GM23338 (cell line): ENCODE measurements at regions not wholly inside any gene's neighbourhood (a gene's known extent, or its start where the extent isn't known, plus 50 kb on each side); places are given as distances from the start of the nearest gene placed in this dataset.

Experiments
- ATAC-seq: fragments of 200-7000 bp; cut with Tn5 transposase; 3 replicates; pipeline ENCODE4 v1.9.1; 2020
- DNase-seq: peaks from one replicate; pipeline ENCODE4 v3.0.0-alpha.2; 2015; ENCODE audit warnings: low spot score
- H2AFZ ChIP-seq: fragments of 200-600 bp; sonication (generic); 2 replicates; pipeline ENCODE4 v1.8.0; 2016; ENCODE audit warnings: antibody characterized with exemption, mild to moderate bottlenecking, moderate library complexity
- H3F3A ChIP-seq: fragments of 200-600 bp; sonication (generic); replicated peaks from 2 replicates; pipeline ENCODE4 v1.8.0; 2017; ENCODE audit warnings: antibody characterized with exemption, mixed run types, low read depth
- H3K27ac ChIP-seq: fragments of 200-600 bp; sonication (generic); 2 replicates; pipeline ENCODE4 v1.6.1; 2016; ENCODE audit warnings: low read depth
- H3K27me3 ChIP-seq: fragments of 200-600 bp; sonication (generic); 2 replicates; pipeline ENCODE4 v1.8.0; 2016; ENCODE audit warnings: mild to moderate bottlenecking, mixed run types, moderate library complexity; ENCODE audit not compliant: insufficient read depth
- H3K36me3 ChIP-seq: fragments of 200-600 bp; sonication (generic); 2 replicates; pipeline ENCODE4 v1.8.0; 2016; ENCODE audit warnings: mild to moderate bottlenecking; ENCODE audit not compliant: insufficient read depth
- H3K4me1 ChIP-seq: fragments of 200-600 bp; sonication (generic); 2 replicates; pipeline ENCODE4 v1.8.0; 2016; ENCODE audit warnings: mild to moderate bottlenecking, moderate library complexity; ENCODE audit not compliant: insufficient read depth
- H3K4me2 ChIP-seq: fragments of 200-600 bp; sonication (generic); 2 replicates; pipeline ENCODE4 v1.7.1; 2017; ENCODE audit warnings: mixed run types
- H3K4me3 ChIP-seq: fragments of 200-600 bp; sonication (generic); 2 replicates; pipeline ENCODE4 v1.6.1; 2016; ENCODE audit warnings: mixed run types
- H3K79me2 ChIP-seq: fragments of 200-600 bp; sonication (generic); replicated peaks from 2 replicates; pipeline ENCODE4 v1.8.0; 2017; ENCODE audit warnings: mild to moderate bottlenecking; ENCODE audit not compliant: insufficient read depth
- H3K9me2 ChIP-seq: fragments of 200-600 bp; sonication (generic); 2 replicates; pipeline ENCODE4 v1.8.0; 2017; ENCODE audit not compliant: insufficient read depth
- H4K20me1 ChIP-seq: fragments of 200-600 bp; sonication (generic); replicated peaks from 2 replicates; pipeline ENCODE4 v1.8.0; 2017; ENCODE audit warnings: mild to moderate bottlenecking; ENCODE audit not compliant: insufficient read depth
- H3K27ac Mint-ChIP-seq: 2 replicates; pipeline ENCODE4 v1.8.0; 2020; ENCODE audit warnings: inconsistent platforms, mild to moderate bottlenecking, moderate library complexity, mixed read lengths
- H3K27me3 Mint-ChIP-seq: 3 replicates; pipeline ENCODE4 v1.8.0; 2022; ENCODE audit warnings: low read depth, mild to moderate bottlenecking, moderate library complexity, mixed read lengths, inconsistent platforms; ENCODE audit not compliant: insufficient read depth, poor library complexity
- H3K36me3 Mint-ChIP-seq: 3 replicates; pipeline ENCODE4 v1.8.0; 2021; ENCODE audit warnings: low read depth, mild to moderate bottlenecking, inconsistent platforms, moderate library complexity, mixed read lengths
- H3K4me1 Mint-ChIP-seq: 3 replicates; pipeline ENCODE4 v1.8.0; 2020; ENCODE audit warnings: mild to moderate bottlenecking, inconsistent platforms, mixed read lengths
- H3K4me3 Mint-ChIP-seq: 3 replicates; pipeline ENCODE4 v1.8.0; 2021; ENCODE audit warnings: moderate library complexity, mild to moderate bottlenecking, inconsistent platforms, mixed read lengths
- H3K9me3 Mint-ChIP-seq: 3 replicates; pipeline ENCODE4 v1.8.0; 2020; ENCODE audit warnings: moderate library complexity, mild to moderate bottlenecking, inconsistent platforms, mixed read lengths
- CREB1 ChIP-seq: fragments of 250-450 bp; sonication (Bioruptor Pico); IDR thresholded peaks from 2 replicates; pipeline ENCODE4 v1.5.0; 2020; ENCODE audit warnings: low read depth, mild to moderate bottlenecking, moderate library complexity
- EZH2 ChIP-seq: fragments of 200-600 bp; sonication (generic); IDR thresholded peaks from one replicate; pipeline ENCODE4 v1.8.0; 2017; ENCODE audit warnings: antibody characterized with exemption, mild to moderate bottlenecking, low read depth; ENCODE audit not compliant: unreplicated experiment
- EZH2phosphoT487 ChIP-seq: fragments of 200-600 bp; sonication (generic); IDR thresholded peaks from one replicate; pipeline ENCODE4 v1.8.1; 2018; ENCODE audit warnings: antibody characterized with exemption; ENCODE audit not compliant: unreplicated experiment
- JUNB ChIP-seq: IDR thresholded peaks from one replicate; pipeline ENCODE4 v1.6.1; 2016; ENCODE audit warnings: antibody characterized with exemption; ENCODE audit not compliant: unreplicated experiment
- NANOG ChIP-seq: IDR thresholded peaks from 2 replicates; pipeline ENCODE4 v1.6.1; 2016; ENCODE audit warnings: antibody characterized with exemption, borderline replicate concordance
- STAT1 ChIP-seq: IDR thresholded peaks from one replicate; pipeline ENCODE4 v1.6.1; 2016; ENCODE audit warnings: antibody characterized with exemption; ENCODE audit not compliant: unreplicated experiment
- ZNF114 ChIP-seq: fragments of 250-450 bp; sonication (Bioruptor Pico); IDR thresholded peaks from 2 replicates; pipeline ENCODE4 v1.5.0; 2020; ENCODE audit warnings: mild to moderate bottlenecking, moderate library complexity
- ZNF331 ChIP-seq: fragments of 250-450 bp; sonication (Bioruptor Pico); IDR thresholded peaks from 2 replicates; pipeline ENCODE4 v1.5.0; 2020; ENCODE audit warnings: low read depth, mild to moderate bottlenecking, moderate library complexity
- TF ChIP-seq, protein P1 (sequence below): IDR thresholded peaks from one replicate; pipeline ENCODE4 v1.6.1; 2018; ENCODE audit warnings: antibody characterized with exemption; ENCODE audit not compliant: unreplicated experiment
- TF ChIP-seq, protein P2 (sequence below), 2 experiments: fragments of 200-600 bp in 1 of 2; sonication (generic) in 1 of 2; conservative IDR thresholded peaks; 2 replicates each; pipeline versions ENCODE4 v1.5.1 to v1.6.1; 2016 to 2017; ENCODE audit warnings: antibody characterized with exemption in 2 of 2, low read depth in 2 of 2, mild to moderate bottlenecking in 2 of 2, moderate library complexity in 1 of 2

DNA sequence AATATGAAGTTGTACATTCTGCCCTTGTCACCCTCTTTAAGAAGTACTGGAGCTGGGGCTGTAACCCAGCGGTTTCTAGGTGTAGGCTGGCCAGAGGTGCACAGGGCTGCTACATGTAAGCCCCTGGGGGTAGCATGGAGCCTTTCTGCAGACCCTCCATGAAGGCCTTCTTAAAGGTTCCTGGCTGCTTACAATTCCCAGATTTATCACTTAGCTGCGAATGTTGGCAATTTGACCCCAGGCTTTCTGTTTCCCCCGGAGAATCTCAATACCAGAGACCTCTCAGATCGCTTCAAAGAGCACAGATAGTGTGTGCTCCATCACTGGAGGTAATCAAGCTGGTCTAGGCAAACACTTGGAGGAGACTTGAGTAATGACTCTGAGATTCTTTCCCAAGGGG, 309.4 kb downstream of the CBLN1 start:
- H4K20me1 ChIP-seq, result no peaks in the 10 kb centered on the region
- no peaks in the 10 kb centered on the region for H3K27me3 ChIP-seq
- ATAC-seq (no peak), DNase-seq (no peak)
- H3K27me3 Mint-ChIP-seq, result no peaks in the 10 kb centered on the region
- H3K4me3 Mint-ChIP-seq, result no peak overlapping the region
- H3K4me1 Mint-ChIP-seq, result no peaks in the 10 kb centered on the region; the same call in 2 of the 3 replicates
- H3K79me2 ChIP-seq, result no peaks in the 10 kb centered on the region
- H3K4me2 ChIP-seq, result no peak overlapping the region
- H3K4me1 ChIP-seq, result no peaks in the 10 kb centered on the region
- no peaks in the 10 kb centered on the region for H3K9me3 Mint-ChIP-seq
- peaks cover 1% of the 10 kb centered on the region for H3K9me2 ChIP-seq
- H2AFZ ChIP-seq, result peak overlapping the region; percentile 47; the same call in 1 of the 2 replicates
- no peak overlapping the region for H3K27ac ChIP-seq
- H3K36me3 Mint-ChIP-seq, result no peaks in the 10 kb centered on the region
- H3K4me3 ChIP-seq, result no peak overlapping the region
- no peaks in the 10 kb centered on the region for H3K36me3 ChIP-seq
- H3F3A ChIP-seq, result no peaks in the 10 kb centered on the region
- TF ChIP-seq NANOG, result no peak
- TF ChIP-seq ZNF331, result no peak
- TF ChIP-seq, protein P1, sequence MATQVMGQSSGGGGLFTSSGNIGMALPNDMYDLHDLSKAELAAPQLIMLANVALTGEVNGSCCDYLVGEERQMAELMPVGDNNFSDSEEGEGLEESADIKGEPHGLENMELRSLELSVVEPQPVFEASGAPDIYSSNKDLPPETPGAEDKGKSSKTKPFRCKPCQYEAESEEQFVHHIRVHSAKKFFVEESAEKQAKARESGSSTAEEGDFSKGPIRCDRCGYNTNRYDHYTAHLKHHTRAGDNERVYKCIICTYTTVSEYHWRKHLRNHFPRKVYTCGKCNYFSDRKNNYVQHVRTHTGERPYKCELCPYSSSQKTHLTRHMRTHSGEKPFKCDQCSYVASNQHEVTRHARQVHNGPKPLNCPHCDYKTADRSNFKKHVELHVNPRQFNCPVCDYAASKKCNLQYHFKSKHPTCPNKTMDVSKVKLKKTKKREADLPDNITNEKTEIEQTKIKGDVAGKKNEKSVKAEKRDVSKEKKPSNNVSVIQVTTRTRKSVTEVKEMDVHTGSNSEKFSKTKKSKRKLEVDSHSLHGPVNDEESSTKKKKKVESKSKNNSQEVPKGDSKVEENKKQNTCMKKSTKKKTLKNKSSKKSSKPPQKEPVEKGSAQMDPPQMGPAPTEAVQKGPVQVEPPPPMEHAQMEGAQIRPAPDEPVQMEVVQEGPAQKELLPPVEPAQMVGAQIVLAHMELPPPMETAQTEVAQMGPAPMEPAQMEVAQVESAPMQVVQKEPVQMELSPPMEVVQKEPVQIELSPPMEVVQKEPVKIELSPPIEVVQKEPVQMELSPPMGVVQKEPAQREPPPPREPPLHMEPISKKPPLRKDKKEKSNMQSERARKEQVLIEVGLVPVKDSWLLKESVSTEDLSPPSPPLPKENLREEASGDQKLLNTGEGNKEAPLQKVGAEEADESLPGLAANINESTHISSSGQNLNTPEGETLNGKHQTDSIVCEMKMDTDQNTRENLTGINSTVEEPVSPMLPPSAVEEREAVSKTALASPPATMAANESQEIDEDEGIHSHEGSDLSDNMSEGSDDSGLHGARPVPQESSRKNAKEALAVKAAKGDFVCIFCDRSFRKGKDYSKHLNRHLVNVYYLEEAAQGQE, result no peak
- TF ChIP-seq, protein P2, sequence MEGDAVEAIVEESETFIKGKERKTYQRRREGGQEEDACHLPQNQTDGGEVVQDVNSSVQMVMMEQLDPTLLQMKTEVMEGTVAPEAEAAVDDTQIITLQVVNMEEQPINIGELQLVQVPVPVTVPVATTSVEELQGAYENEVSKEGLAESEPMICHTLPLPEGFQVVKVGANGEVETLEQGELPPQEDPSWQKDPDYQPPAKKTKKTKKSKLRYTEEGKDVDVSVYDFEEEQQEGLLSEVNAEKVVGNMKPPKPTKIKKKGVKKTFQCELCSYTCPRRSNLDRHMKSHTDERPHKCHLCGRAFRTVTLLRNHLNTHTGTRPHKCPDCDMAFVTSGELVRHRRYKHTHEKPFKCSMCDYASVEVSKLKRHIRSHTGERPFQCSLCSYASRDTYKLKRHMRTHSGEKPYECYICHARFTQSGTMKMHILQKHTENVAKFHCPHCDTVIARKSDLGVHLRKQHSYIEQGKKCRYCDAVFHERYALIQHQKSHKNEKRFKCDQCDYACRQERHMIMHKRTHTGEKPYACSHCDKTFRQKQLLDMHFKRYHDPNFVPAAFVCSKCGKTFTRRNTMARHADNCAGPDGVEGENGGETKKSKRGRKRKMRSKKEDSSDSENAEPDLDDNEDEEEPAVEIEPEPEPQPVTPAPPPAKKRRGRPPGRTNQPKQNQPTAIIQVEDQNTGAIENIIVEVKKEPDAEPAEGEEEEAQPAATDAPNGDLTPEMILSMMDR (conservative IDR thresholded peaks at IDR 0.05; ENCODE audit: low read depth in 2 of 2), result no peak
- no peak for TF ChIP-seq EZH2phosphoT487
- no peak for TF ChIP-seq EZH2
- no peak for TF ChIP-seq CREB1 (CRISPR knock-in tag)
- TF ChIP-seq ZNF114 (CRISPR knock-in tag), result no peak
- no peak overlapping the region for H3K27ac Mint-ChIP-seq

DNA sequence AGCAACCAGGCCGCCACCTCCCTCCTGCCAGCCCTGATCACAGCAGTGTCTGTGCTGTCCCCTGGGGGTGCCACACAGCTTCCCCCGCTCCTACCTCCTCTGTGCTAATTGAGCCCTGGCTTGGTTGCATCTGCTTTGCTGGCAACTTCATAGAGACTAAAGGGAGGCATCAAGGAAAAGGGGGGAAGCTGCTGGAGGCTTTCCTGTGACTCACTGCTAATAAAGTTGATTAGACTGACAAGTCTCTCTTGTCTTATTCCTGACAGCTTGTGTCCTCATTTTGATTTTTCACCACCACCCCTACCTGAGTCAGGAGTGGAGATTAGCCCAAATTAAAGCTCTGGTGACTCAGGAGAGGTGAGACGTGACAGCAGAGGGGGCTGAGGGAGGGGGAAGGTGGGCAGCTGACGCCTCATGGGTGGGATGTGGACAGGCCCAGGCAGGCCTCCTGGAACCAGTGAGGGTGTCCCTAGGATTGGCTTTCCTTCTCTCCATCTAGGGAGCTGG, 310.0 kb downstream of the CBLN1 start:
- peaks cover 4% of the 10 kb centered on the region for H3K9me2 ChIP-seq
- Mint-ChIP-seq H3K27me3 (no peaks in the 10 kb centered on the region), H3K4me3 (no peak overlapping the region), H3K9me3 (no peaks in the 10 kb centered on the region), H3K4me1 (no peaks in the 10 kb centered on the region; the same call in 2 of the 3 replicates), H3K27ac (no peak overlapping the region), H3K36me3 (no peaks in the 10 kb centered on the region)
- H3F3A ChIP-seq, result no peaks in the 10 kb centered on the region
- H2AFZ ChIP-seq, result peak overlapping the region; percentile 47; the same call in 1 of the 2 replicates
- no peak for TF ChIP-seq JUNB
- no peak for TF ChIP-seq STAT1
- H4K20me1 ChIP-seq, result no peaks in the 10 kb centered on the region
- no peaks in the 10 kb centered on the region for H3K79me2 ChIP-seq
- H3K4me3 ChIP-seq, result no peak overlapping the region
- ATAC-seq (peak; percentile 55; the same call in 2 of the 3 replicates), DNase-seq (no peak)
- H3K4me2 ChIP-seq, result no peak overlapping the region
- no peaks in the 10 kb centered on the region for H3K27me3 ChIP-seq
- H3K27ac ChIP-seq, result no peak overlapping the region
- no peaks in the 10 kb centered on the region for H3K36me3 ChIP-seq
- H3K4me1 ChIP-seq, result no peaks in the 10 kb centered on the region
